HG02884 (cell line): ENCODE measurements at regions not wholly inside any gene's neighbourhood (a gene's known extent, or its start where the extent isn't known, plus 50 kb on each side); places are given as distances from the start of the nearest gene placed in this dataset.
"Not testable (repeated sequence)": the region's sequence is repeated elsewhere in the genome, so short reads cannot be mapped to it uniquely, and the experiment has no call there.

Experiments used
- ATAC-seq: cut with Tn5 transposase; IDR thresholded peaks from one replicate; pipeline ENCODE4 v1.9.1; 2021; ENCODE audit warnings: mild to moderate bottlenecking, moderate library complexity; ENCODE audit not compliant: unreplicated experiment

GRCh38 chr10:42533866-42534265 is 104.5 kb downstream of the ZNF33B start:
- not testable (repeated sequence) for ATAC-seq

- ATAC-seq: no peak
Measured at GRCh38 chr10:42532996-42533395, 105.4 kb downstream of the ZNF33B start.

- no peak for ATAC-seq
Measured at GRCh38 chr10:42523098-42523497, 115.3 kb downstream of the ZNF33B start.

- no peak for ATAC-seq
Measured at GRCh38 chr10:42519761-42520460, 118.5 kb downstream of the ZNF33B start.

- ATAC-seq: no peak
Measured at GRCh38 chr10:42519079-42519478, 119.3 kb downstream of the ZNF33B start.

GRCh38 chr10:42513921-42514320 is 124.4 kb downstream of the ZNF33B start:
- ATAC-seq: no peak

GRCh38 chr10:42491801-42492200 is 146.6 kb downstream of the ZNF33B start:
- ATAC-seq: no peak

GRCh38 chr10:42491001-42491592 is 147.3 kb downstream of the ZNF33B start:
- ATAC-seq: no peak

GRCh38 chr10:42490368-42490767 is 148.0 kb downstream of the ZNF33B start:
- no peak for ATAC-seq

GRCh38 chr10:42488416-42488815 is 150.0 kb downstream of the ZNF33B start:
- no peak for ATAC-seq

GRCh38 chr10:42482411-42482810 is 156.0 kb downstream of the ZNF33B start:
- no peak for ATAC-seq

- ATAC-seq: no peak
Measured at GRCh38 chr10:42479057-42479456, 159.3 kb downstream of the ZNF33B start.

GRCh38 chr10:42477170-42477569 is 161.2 kb downstream of the ZNF33B start:
- ATAC-seq: no peak

GRCh38 chr10:42476101-42476500 is 162.3 kb downstream of the ZNF33B start:
- no peak for ATAC-seq

GRCh38 chr10:42475168-42476098 is 162.9 kb downstream of the ZNF33B start:
- ATAC-seq: no peak

- no peak for ATAC-seq
Measured at GRCh38 chr10:42454313-42454712, 184.1 kb downstream of the ZNF33B start.

- ATAC-seq: no peak
Measured at GRCh38 chr10:42431095-42431494, 207.3 kb downstream of the ZNF33B start.

- ATAC-seq: no peak
Measured at GRCh38 chr10:42428534-42428933, 209.8 kb downstream of the ZNF33B start.

- ATAC-seq: no peak
Measured at GRCh38 chr10:42422911-42423310, 215.5 kb downstream of the ZNF33B start.

GRCh38 chr10:42421812-42422211 is 216.6 kb downstream of the ZNF33B start:
- no peak for ATAC-seq

- ATAC-seq: no peak
Measured at GRCh38 chr10:42419789-42420188, 218.6 kb downstream of the ZNF33B start.
